Urinary bladder (tissue), 3 donors: ENCODE measurements at regions not wholly inside any gene's neighbourhood (a gene's known extent, or its start where the extent isn't known, plus 50 kb on each side); places are given as distances from the start of the nearest gene placed in this dataset.

ENCODE experiments used
- DNase-seq: peaks from one replicate; pipeline ENCODE4 v3.0.0-alpha.2; 2015; ENCODE audit errors: extremely low spot score
- H3K27ac ChIP-seq: one replicate; pipeline ENCODE4 v1.5.1; 2013; ENCODE audit warnings: low read depth, mild to moderate bottlenecking, moderate library complexity
- H3K36me3 ChIP-seq: one replicate; pipeline ENCODE4 v1.6.1; 2013; ENCODE audit warnings: mild to moderate bottlenecking, moderate library complexity; ENCODE audit not compliant: insufficient read depth
- H3K4me1 ChIP-seq: one replicate; pipeline ENCODE4 v1.6.1; 2013; ENCODE audit warnings: mild to moderate bottlenecking, moderate library complexity; ENCODE audit not compliant: insufficient read depth
- H3K4me3 ChIP-seq: one replicate; pipeline ENCODE4 v1.5.1; 2013; ENCODE audit warnings: low read depth, low read length
- WGBS: extraction: QIAGEN DNeasy Blood & Tissue Kit; methylation state at CpG from one replicate; pipeline ENCODE4 v1.1.7; 2013; 5-methylcytosine and 5-hydroxymethylcytosine counted together
- donor health status: healthy with polysubstance abuse.
- donor health status: healthy.

DNA sequence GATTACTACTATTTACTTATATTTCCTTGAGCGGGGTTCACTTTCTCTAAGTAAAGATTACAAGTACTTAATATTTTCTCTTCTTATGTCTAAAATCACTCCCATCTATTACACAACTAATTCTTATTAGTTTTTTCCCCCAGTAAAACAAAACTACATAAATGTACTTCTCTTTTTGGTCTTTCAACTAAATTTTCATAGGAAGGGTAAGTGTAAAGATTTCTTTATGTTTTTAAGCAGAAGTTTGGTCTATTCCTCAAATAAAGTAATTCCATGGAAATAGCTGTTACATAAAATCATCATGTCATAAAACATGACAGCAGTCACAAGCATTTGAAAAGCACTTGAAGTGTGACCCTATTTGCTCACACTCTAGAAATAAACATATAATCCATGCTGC lies 249.0 kb downstream of the ZEB2 start:
- H3K27ac ChIP-seq: no peak overlapping the region
- DNase-seq: no peak
- 96% methylated on average over 1 of the region's 1 CpG for WGBS
- no peaks in the 10 kb centered on the region for H3K4me1 ChIP-seq
- H3K36me3 ChIP-seq: no peaks in the 10 kb centered on the region
- H3K4me3 ChIP-seq: no peak overlapping the region

DNA sequence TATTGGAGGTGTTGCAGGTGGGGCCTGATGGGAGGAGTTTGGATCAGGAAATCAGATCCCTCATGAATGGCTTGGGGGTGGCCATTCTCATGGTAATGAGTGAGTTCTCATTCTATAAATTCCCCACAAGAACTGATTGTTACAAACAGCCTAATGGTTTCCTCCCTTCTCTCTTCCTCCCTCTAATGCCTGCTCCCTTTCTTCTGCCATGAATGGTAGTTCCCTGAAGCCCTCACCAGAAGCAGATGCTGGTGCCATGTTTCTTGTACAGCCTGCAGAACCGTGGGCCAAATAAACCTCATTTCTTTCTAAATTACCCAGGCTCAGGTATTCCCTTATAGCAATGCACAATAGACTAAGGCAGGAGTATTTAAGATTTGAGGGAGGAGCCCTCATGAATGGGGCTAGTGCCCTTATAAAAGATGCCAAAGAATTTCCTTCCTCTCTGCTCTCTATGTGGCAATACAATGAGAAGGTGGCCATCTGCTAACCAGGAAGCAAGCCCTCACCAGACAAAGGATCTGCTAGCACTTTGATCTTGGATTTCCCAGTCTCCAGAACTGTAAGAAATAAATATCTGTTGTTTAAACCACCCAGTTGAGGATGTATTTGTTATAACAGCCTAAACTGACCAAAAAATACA lies 251.8 kb downstream of the ZEB2 start:
- Histone ChIP-seq H3K4me3 (no peak overlapping the region), H3K36me3 (no peaks in the 10 kb centered on the region), H3K27ac (no peak overlapping the region), H3K4me1 (no peaks in the 10 kb centered on the region)
- 91% methylated on average over 1 of the region's 1 CpG for WGBS
- no peak for DNase-seq

DNA sequence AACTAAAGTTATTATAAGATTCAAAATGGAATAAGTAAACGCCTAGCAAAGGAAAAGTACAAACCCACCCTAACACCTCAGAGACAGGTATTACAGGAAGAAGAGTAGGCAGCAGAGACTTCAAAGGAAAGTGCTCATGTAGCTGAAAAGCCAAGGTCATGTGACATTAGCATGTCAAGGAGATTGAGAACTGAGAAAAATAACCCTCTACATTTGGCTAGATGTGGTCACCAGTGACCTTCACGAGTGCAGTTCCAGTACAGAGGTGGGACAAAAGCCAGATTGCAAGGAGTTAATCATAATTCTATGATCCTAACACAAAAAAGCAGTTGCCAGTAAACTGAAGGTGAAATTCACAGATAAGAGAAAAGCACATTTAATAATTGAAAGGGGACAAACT lies 252.7 kb downstream of the ZEB2 start:
- no peak for DNase-seq
- no peaks in the 10 kb centered on the region for H3K4me1 ChIP-seq
- H3K4me3 ChIP-seq: no peak overlapping the region
- H3K36me3 ChIP-seq: no peaks in the 10 kb centered on the region
- H3K27ac ChIP-seq: no peak overlapping the region
- 79% methylated on average over 2 of the region's 2 CpGs for WGBS

DNA sequence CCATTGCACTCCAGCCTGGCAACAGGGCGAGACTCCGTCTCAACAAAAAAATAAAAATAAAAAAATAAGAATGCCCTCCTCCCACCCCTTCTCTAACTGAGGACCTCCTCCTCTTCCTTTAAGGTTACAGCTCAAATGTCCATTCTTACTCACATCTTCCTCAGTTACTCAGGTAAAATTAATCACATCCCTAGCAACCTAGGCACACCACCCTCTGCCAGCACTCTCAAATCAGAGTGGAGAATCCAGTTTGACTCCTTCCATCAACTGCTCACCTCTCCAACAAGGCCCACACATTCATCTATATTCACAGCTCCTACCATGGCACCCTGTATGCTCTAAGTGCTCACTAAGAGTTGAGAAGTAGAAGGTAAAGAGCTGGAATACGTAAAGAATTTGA lies 254.3 kb downstream of the ZEB2 start:
- WGBS: 96% methylated on average over 3 of the region's 3 CpGs
- no peaks in the 10 kb centered on the region for H3K36me3 ChIP-seq

DNA sequence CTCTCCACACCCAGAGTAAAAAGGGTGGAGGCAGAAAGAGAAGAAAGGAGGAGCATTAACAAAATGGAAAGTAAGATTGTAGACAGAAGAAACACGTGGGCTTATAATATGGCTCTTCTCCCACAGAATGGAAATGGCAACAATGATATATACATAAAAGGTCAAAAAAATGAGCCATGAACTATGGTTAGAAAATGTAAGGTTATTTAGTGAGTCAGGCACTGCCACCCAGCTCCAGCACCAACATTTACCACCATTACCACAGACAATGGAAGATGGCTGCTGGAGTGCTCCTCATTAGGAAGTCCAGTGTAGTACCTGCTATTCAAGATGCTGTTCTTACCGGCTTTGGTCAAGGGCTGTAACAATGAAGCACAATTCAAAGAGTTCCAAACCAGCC lies 258.0 kb downstream of the ZEB2 start:
- H3K27ac ChIP-seq: no peak overlapping the region
- 93% methylated on average over 2 of the region's 2 CpGs for WGBS
- no peaks in the 10 kb centered on the region for H3K36me3 ChIP-seq
- DNase-seq: no peak
- H3K4me1 ChIP-seq: no peaks in the 10 kb centered on the region
- H3K4me3 ChIP-seq: no peak overlapping the region

More for the DNA sequence above, 254.3 kb downstream of the ZEB2 start:
- no peaks in the 10 kb centered on the region for H3K4me1 ChIP-seq
- H3K4me3 ChIP-seq: no peak overlapping the region
- DNase-seq: no peak
- H3K27ac ChIP-seq: no peak overlapping the region

DNA sequence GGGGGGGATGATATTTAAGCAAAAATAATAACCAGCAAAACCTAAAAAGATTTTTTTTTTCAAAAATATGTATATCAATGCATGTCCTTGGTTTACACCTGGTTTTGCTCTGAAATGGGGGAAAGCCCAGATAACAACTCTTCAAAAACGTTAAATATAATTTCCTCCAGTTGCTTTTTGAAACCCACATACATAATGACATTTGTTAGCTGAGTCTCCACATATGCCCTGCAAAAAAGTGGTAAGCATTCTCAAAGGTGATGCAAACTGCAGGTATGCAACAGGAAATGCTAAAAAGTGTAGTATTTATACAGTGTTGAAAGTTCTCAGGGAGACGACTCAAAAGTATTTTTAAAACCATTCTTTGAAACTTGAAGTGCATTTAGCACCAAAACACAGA lies 258.6 kb downstream of the ZEB2 start:
- Histone ChIP-seq H3K4me3 (no peak overlapping the region), H3K36me3 (no peaks in the 10 kb centered on the region), H3K27ac (no peak overlapping the region), H3K4me1 (no peaks in the 10 kb centered on the region)
- 78% methylated on average over 2 of the region's 2 CpGs for WGBS
- no peak for DNase-seq

DNA sequence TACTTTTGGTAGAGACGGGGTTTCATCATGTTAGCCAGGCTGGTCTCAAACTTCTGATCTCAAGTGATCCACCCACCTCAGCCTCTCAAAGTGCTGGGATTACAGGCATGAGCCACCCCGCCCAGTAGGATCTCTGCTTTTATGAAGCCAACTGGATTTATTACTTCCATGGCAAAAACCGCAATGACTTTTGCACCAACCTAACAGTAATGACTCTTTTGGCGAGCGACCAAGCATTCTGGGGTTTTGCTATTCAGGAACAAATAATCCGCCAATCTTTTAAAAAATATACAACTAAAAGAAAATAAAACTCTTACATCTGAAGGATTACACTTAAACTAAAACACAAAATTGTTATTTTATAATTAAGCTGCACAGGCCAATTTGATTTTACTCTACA lies 260.6 kb downstream of the ZEB2 start:
- DNase-seq: no peak
- Histone ChIP-seq H3K36me3 (no peaks in the 10 kb centered on the region), H3K4me3 (no peak overlapping the region), H3K4me1 (no peaks in the 10 kb centered on the region), H3K27ac (no peak overlapping the region)
- WGBS: 98% methylated on average over 6 of the region's 6 CpGs

DNA sequence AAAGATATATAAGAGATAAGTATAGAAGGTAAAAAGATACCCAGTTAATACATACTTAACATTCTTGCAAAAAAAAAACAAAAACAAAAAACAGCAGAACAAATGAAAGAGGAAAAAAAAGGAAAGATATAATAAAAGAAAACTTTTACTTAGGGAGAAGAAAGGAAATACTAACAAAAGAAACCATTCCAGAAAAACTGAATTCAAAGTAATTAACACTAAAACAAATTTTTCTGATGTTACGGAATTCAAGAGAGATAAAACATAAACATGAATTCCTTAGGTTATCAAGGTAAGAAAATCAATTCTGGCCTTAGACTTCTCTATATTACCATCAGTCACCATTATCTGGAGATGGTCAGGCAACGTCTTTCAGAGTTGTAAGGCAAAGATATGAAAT lies 261.8 kb downstream of the ZEB2 start:
- WGBS: 97% methylated on average over 2 of the region's 2 CpGs
- H3K4me3 ChIP-seq: no peak overlapping the region
- no peak overlapping the region for H3K27ac ChIP-seq
- no peak for DNase-seq
- H3K4me1 ChIP-seq: no peaks in the 10 kb centered on the region
- H3K36me3 ChIP-seq: no peaks in the 10 kb centered on the region

DNA sequence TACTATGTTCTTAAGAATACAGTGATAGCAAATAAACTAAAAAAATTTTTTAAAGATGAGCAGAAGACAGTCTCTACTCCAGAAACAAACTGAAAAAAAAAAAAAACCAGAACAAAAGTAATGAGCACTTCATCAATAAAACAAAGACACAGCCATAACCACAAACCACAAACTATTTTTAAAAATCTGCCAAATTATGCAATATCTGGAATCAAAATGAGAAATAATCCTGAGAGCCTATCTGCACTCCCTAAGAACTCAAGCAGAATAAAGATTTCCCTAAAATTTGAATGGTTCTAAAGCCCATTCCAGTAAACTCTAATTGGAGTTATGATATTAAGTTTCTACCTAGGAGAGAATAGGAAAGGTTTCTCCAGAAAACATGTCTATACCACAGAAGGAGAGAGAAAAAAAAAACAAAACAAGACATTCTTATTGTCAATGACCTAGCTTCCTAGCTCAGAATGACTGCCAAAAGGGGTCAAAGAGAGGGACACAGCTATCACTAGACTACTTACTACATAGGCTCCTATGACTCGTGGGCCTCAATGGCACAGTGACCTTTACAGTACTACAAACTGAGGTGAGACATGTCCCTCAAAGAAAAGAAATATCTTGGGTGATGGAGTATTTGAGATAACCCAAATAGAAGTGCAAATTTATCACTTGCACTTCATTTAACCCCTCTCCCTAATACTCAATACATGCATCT lies 262.8 kb downstream of the ZEB2 start:
- 28% methylated on average over 1 of the region's 1 CpG for WGBS
- Histone ChIP-seq H3K36me3 (no peaks in the 10 kb centered on the region), H3K4me3 (no peak overlapping the region), H3K4me1 (no peaks in the 10 kb centered on the region), H3K27ac (no peak overlapping the region)
- DNase-seq: no peak

DNA sequence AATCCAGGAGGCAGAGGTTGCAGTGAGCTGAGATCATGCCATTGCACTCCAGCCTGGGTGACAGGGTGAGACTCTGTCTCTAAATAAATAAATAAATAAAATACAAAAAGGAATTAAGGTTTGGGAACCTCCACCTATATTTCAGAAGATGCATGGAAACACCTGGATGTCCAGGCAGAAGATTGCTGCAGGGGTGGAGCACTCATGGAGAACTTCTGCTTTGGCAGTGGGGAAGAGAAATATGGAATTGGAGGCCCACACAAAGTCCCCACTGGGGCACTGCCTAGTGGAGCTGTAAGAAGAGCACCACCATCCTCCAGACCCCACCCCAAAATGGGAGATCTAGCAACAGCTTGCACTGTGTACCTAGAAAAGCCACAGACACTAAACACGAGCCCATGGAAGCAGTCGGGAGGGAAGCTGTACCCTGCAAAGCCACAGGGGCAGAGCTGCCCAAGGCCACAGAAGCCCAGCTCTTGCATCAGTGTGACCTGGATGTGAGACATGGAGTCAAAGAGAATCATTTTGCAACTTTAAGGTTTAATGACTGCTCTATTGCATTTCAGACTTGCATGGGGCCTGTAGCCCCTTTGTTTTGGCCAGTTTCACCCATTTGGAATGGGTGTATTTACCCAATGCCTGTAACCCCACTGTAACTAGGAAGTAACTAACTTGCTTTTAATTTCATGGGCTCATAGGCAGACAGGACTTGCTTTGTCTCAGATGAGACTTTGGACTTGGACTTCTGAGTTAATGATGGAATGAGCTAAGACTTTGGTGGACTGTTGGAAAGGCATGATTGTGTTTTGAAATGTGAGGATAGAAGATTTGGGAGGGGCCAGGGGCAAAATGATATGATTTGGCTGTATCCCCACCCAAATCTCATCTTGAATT lies 265.3 kb downstream of the ZEB2 start:
- 99% methylated on average over 2 of the region's 2 CpGs for WGBS
- no peaks in the 10 kb centered on the region for H3K36me3 ChIP-seq
- H3K27ac ChIP-seq: no peak overlapping the region
- H3K4me3 ChIP-seq: no peak overlapping the region
- DNase-seq: no peak
- no peaks in the 10 kb centered on the region for H3K4me1 ChIP-seq

DNA sequence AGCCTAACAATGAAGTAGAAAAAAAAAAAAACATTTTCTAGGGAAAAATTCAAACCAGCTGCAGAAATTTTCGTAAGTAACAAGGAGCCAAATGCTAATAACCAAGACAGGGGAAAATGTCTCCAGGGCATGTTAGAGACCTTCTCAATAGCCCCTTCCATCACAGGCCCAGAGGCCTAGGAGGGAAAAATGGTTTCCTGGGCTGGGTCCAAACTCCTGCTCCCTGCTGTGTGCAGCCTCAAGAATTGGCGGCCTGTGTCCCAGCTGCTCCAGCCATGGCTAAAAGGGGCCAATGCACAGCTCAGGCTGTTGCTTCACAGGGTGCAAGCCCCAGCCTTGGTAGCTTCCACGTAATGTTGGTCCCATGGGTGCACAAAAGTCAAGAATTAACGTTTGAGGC lies 266.2 kb downstream of the ZEB2 start:
- no peak for DNase-seq
- H3K36me3 ChIP-seq: no peaks in the 10 kb centered on the region
- WGBS: 95% methylated on average over 4 of the region's 4 CpGs
- H3K4me1 ChIP-seq: no peaks in the 10 kb centered on the region
- no peak overlapping the region for H3K4me3 ChIP-seq
- no peak overlapping the region for H3K27ac ChIP-seq

DNA sequence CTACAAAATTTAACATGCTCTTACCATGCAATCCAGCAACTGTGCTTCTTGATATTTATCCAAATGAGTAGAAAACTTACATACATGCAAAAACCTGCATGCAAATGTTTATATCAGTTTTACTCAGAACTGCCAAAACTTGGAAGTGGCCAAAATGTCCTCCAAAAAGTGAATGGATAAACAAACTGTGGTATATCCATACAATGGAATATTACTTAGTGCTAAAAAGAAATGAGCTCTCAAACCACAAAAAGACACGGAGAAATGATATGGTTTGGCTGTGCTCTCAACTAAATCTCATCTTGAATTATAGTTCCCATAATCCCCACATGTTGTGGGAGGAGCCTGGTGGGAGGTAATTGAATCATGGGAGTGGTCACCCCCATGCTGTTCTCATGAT lies 267.2 kb downstream of the ZEB2 start:
- Histone ChIP-seq H3K27ac (no peak overlapping the region), H3K4me1 (no peaks in the 10 kb centered on the region), H3K36me3 (no peaks in the 10 kb centered on the region), H3K4me3 (no peak overlapping the region)
- WGBS: 99% methylated on average over 1 of the region's 1 CpG
- no peak for DNase-seq

DNA sequence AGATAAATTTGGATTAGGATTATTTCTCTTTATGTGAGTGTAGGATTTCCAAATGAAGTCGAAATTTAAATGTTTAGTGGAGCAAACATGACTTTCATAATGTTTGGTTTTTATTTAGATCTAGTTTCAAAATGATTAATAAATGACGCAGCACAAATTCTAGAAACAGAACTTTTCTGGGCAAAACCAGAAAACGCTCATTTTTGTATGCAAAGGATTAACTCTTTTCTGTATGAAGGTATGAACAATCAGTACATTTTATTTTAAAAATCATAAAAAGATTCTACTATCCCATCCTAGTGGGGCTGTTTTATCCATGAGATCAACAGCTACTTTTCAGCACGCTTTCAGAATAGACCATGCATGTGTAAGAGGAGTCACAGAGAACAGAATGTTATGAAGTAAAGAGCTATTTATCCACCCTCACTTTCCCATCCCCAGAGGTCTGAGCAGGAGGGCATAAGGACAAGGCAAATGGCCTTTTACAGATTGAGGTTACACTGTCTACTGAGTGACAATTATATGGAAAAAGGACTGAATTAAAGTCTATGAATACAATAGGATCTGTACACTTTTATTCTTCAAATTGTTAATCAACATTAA lies 270.8 kb downstream of the ZEB2 start:
- DNase-seq: no peak

More for the DNA sequence above, 270.8 kb downstream of the ZEB2 start:
- H3K4me3 ChIP-seq: no peak overlapping the region
- no peaks in the 10 kb centered on the region for H3K36me3 ChIP-seq
- no peaks in the 10 kb centered on the region for H3K4me1 ChIP-seq
- H3K27ac ChIP-seq: no peak overlapping the region
- WGBS: 72% methylated on average over 4 of the region's 4 CpGs
